GM10266 (cell line): ENCODE measurements at regions not wholly inside any gene's neighbourhood (a gene's known extent, or its start where the extent isn't known, plus 50 kb on each side); places are given as distances from the start of the nearest gene placed in this dataset.

Experiments
- DNase-seq: peaks from one replicate; pipeline ENCODE4 v3.0.0; 2012; ENCODE audit errors: extremely low spot score
- TF ChIP-seq, protein P1 (sequence below): IDR thresholded peaks from 2 replicates; pipeline ENCODE4 v1.5.1; 2012; ENCODE audit warnings: mild to moderate bottlenecking, low read depth; ENCODE audit not compliant: control insufficient read depth, insufficient read depth; ENCODE audit errors: missing control alignments

- TF ChIP-seq, protein P1, sequence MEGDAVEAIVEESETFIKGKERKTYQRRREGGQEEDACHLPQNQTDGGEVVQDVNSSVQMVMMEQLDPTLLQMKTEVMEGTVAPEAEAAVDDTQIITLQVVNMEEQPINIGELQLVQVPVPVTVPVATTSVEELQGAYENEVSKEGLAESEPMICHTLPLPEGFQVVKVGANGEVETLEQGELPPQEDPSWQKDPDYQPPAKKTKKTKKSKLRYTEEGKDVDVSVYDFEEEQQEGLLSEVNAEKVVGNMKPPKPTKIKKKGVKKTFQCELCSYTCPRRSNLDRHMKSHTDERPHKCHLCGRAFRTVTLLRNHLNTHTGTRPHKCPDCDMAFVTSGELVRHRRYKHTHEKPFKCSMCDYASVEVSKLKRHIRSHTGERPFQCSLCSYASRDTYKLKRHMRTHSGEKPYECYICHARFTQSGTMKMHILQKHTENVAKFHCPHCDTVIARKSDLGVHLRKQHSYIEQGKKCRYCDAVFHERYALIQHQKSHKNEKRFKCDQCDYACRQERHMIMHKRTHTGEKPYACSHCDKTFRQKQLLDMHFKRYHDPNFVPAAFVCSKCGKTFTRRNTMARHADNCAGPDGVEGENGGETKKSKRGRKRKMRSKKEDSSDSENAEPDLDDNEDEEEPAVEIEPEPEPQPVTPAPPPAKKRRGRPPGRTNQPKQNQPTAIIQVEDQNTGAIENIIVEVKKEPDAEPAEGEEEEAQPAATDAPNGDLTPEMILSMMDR: no peak
- no peak for DNase-seq
These were observed 62.5 kb upstream of the MAX start for GRCh38 chr14:65164825-65165135.

GRCh38 chr14:65167072-65167645 lies 64.8 kb upstream of the MAX start:
- TF ChIP-seq, protein P1: no peak
- DNase-seq: no peak

- no peak for DNase-seq
- TF ChIP-seq, protein P1: no peak
These were observed 66.5 kb upstream of the MAX start for GRCh38 chr14:65168840-65169239.

DNA sequence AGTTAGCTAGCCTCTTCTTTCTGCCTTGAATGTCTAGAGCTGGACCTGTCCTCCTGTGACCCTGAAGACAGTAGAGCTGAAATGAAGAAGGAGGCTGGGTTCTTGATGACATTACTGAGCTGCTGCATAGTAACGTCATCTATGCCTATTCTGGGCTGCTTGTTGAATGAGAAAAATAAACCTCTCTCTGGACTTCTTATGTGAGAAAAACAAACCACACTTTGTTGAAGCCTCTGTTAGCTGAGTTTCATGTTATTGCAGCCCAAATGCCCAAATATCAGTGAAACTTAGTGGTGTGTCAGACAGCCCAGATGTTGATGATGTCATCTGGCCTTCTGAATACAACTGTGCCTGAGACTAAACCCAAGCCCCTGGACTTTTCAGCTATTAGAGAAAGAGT lies 67.0 kb upstream of the MAX start:
- TF ChIP-seq, protein P1: no peak
- DNase-seq: peak; percentile 75

DNA sequence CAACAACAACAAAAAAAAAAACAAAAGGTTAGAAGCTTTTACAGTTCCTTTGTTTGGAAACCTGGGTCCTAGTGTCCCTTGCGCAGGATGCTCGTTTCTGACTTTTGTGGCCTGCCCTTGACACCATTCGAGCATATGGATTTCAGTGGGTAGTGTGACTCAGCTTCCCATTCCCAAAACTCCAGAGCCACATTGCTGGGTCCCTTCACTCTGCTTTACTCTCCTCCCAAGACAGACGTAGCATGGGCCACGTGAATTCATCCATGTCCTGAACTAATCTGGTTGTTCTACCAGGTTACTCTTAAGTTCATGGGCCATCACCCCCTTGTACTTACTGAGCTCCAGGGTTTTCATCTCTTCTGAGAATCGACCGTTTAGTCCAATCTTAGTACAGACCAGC lies 68.0 kb upstream of the MAX start:
- TF ChIP-seq, protein P1: no peak
- no peak for DNase-seq

DNA sequence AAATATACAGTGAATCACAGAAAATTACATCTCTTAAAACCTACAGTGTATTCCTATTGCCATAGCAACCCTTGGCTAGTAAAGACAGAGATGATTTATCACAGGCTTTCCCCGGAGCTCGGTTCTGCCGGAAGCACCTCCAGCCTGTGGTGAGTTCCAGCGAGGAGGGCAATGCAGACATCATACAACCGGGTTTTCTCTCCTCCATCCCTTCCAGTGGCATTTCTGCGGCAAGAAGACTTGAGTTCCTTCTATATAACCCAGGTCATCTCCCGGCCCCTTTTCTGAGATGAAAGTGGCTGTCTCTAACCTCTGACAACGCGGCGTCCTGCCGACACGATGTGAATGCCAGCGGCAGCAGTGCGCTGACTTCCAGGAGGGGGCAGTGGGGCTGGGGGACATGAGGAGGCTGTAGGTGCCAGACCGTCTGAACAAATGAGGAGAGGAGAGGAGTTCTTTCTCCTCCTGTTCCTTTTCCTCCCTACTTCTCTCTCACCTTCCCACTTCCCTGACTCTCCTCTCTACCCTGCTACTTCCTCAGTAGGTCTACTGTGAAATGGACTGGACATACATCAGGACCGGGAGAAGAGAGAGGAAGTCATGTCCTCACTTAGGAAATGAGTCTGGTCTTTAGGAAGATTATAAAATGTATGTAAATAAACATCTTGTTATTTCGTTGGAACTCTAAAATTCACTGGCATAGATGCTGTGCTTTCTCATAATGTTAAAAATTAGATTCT lies 68.6 kb upstream of the MAX start:
- peak; percentile 30 for DNase-seq
- TF ChIP-seq, protein P1: peak; percentile 57

DNA sequence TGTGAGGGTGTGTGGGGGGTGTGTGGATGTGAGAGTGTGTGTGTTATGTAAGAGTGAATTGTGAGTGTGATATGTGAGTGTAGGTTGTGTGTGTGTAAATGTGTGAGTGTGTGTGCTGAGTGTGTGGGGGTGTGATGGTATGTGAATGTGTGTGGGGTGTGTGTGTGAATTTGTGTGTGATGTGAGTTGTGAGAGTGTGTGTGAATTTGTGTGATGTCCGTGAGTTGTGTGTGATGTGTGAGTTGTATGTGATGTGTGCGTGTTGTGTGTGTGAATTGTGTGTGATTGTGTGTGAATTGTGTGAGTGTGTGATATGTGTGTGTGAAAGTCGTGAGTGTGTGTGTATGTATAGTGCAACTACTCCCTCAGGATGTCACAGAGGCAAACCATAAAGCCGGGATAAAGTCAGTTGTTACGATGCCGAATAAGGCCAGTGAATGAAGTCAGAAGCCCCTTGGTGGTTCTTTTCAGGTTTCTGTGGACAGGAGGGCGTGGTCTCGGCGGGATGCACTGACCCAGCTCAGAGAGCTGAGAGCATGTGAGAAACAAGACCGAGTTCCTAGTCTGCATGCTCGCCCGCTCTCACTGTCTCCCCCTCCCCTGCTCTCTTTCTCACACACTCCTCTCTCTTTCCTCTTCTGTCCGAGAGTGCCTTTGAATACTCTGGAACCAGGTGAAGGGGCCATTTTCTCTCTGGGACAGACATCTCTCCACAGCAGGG lies 71.8 kb upstream of the MAX start:
- no peak for DNase-seq

More for the DNA sequence above, 71.8 kb upstream of the MAX start:
- TF ChIP-seq, protein P1: no peak
